Activated naive CD8-positive, alpha-beta T cell treated with anti-CD3 and anti-CD28 coated beads, Interleukin-2, amount 10 ng/mL, durations not matched to agents 7 days and 5 days (primary cell): ENCODE measurements at regions not wholly inside any gene's neighbourhood (a gene's known extent, or its start where the extent isn't known, plus 50 kb on each side); places are given as distances from the start of the nearest gene placed in this dataset.

Experiments
- ATAC-seq: fragments of 150-1000 bp; cut with Tn5 transposase; one replicate; pipeline ENCODE4 v1.10.0; 2021; ENCODE audit warnings: low read depth, moderate library complexity
- POLR2A ChIA-PET: fragments of 350-600 bp; sonication (Branson Sonifier 250); formaldehyde crosslinking; loops from one replicate; lab custom pipeline; 2021; ENCODE audit warnings: antibody characterized with exemption; lab: Charles Lee
- DNase-seq: peaks from one replicate; pipeline ENCODE4 v3.0.0; 2021
- H3K27ac Mint-ChIP-seq: one replicate; pipeline ENCODE4 v1.8.0; 2022; ENCODE audit warnings: mild to moderate bottlenecking, mixed read lengths
- H3K27me3 Mint-ChIP-seq: one replicate; pipeline ENCODE4 v1.8.0; 2022; ENCODE audit warnings: mild to moderate bottlenecking, moderate library complexity, mixed read lengths
- H3K36me3 Mint-ChIP-seq: one replicate; pipeline ENCODE4 v1.8.0; 2021; ENCODE audit warnings: mild to moderate bottlenecking, mixed read lengths
- H3K4me1 Mint-ChIP-seq: one replicate; pipeline ENCODE4 v1.8.0; 2021; ENCODE audit warnings: mixed read lengths
- H3K4me3 Mint-ChIP-seq: one replicate; pipeline ENCODE4 v1.8.0; 2022; ENCODE audit warnings: mild to moderate bottlenecking, moderate library complexity, mixed read lengths
- H3K9me3 Mint-ChIP-seq: one replicate; pipeline ENCODE4 v1.8.0; 2021; ENCODE audit warnings: mixed read lengths

DNA sequence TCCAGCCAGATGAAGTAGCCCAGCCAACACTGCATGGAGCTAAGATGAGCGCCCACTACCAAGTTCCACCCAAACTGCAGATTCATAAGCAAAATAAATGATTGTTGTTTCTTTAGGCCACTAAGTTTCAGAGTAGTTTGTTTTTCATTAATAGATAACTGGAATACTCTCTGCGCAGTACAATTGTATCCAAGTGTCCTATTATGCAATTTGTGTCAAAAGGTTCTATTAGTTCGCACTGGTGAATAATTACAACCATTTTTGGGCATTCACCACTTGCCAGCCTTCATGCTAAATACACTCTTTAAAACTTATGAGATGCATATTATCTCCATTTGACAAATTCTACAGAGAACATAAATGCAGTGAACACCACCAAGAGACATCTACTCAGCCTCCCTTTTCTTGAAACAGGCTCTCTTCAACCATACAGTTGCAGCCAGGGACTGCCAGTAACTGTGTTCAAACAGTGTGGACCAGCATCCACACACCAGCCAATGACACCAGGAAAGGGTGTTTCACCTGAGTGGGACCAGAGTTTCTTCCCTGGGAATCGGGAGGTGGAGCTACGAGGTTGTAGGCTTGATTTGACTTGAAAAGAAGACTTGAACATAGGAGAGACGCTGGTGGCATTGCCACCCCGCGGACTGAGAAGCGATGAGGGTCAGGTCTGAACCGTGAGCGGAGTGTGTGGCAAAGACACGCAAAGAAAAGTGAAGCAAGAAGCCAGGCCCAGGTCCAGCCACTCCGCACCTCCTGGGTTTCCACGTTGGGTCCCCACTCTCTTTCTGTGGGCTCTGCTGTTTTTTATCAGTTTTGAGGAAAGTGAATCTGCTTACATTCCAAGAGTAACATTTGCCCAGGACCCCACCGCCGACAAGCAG lies 53.0 kb upstream of the FZD10 start:
- POLR2A ChIA-PET: interaction anchor here (0.6 kb wide), 1 partner anchor 450 kb away, joined by 3 read pairs; no protein-coding TSS in a partner anchor
- Mint-ChIP-seq H3K36me3 (no peaks in the 10 kb centered on the region), H3K4me3 (no peak overlapping the region), H3K27me3 (peaks cover 7% of the 10 kb centered on the region), H3K9me3 (no peaks in the 10 kb centered on the region), H3K4me1 (no peaks in the 10 kb centered on the region), H3K27ac (no peak overlapping the region)
- DNase-seq (no peak), ATAC-seq (no peak)

DNA sequence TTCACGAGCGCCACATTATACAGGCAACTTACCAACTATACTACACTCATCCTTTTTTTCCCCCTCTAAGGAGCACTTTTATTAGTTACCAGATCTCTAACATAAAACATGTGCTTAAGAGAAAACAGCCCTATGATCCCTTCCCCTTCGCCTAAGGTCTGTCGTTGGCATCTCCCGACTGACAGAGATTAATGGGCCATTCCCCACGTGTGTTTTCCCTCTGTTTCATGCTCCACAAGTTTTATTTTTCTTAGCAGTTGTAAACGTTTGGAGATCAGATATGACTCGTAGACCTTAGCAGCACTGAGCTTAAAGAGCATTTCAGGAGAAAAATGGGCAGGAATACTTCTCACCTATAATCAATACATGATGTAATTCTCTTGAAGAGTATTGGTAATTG lies 51.4 kb upstream of the FZD10 start:
- H3K4me3 Mint-ChIP-seq: no peak overlapping the region
- POLR2A ChIA-PET: no interaction called here
- no peaks in the 10 kb centered on the region for H3K4me1 Mint-ChIP-seq
- no peaks in the 10 kb centered on the region for H3K36me3 Mint-ChIP-seq
- ATAC-seq: no peak
- no peak overlapping the region for H3K27ac Mint-ChIP-seq
- H3K9me3 Mint-ChIP-seq: no peaks in the 10 kb centered on the region
- H3K27me3 Mint-ChIP-seq: no peaks in the 10 kb centered on the region
- DNase-seq: no peak

DNA sequence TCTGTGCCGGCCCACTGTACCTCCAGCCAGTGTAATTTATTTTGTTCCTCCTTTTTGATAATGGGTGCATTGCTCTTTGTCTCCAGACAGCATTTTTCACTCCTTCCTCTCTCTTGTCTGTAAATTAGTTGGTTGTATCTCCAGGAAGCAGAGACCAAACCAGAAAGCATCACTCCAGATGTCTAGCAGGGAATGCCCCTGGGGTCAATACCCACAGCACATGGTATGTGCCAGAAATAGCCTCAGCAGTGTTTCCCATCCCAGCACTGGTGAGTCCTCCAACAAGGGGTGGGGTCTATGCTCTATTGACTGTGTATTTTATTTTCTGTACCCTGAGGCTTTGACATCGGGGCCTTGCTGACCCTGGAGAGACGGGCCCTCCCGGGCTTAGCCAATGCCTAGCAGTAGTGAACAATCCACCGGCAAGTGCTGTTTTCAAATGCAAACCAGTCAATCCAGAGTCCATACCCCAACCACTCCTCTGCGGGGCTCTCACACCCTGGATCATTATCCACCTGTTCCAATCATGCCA lies 50.2 kb upstream of the FZD10 start:
- Mint-ChIP-seq H3K9me3 (no peaks in the 10 kb centered on the region), H3K4me1 (no peaks in the 10 kb centered on the region), H3K36me3 (no peaks in the 10 kb centered on the region), H3K27ac (no peak overlapping the region), H3K27me3 (no peaks in the 10 kb centered on the region), H3K4me3 (no peak overlapping the region)
- POLR2A ChIA-PET: no interaction called here
- no peak for DNase-seq
- ATAC-seq: no peak
